A673 (cell line): ENCODE measurements at regions not wholly inside any gene's neighbourhood (a gene's known extent, or its start where the extent isn't known, plus 50 kb on each side); places are given as distances from the start of the nearest gene placed in this dataset.

Experiments used
- EZH2 ChIP-seq: fragments of 200-600 bp; sonication (generic); IDR thresholded peaks from 2 replicates; pipeline ENCODE4 v1.6.1; 2017; ENCODE audit warnings: borderline replicate concordance, low read depth, mild to moderate bottlenecking, mixed read lengths, antibody characterized with exemption, low read length; ENCODE audit not compliant: poor library complexity, severe bottlenecking
- TF ChIP-seq, protein P1 (sequence below): fragments of 300-800, 200-600 bp; sonication (generic); conservative IDR thresholded peaks from 2 replicates; pipeline ENCODE4 v1.5.1; 2017; ENCODE audit warnings: low read depth, mild to moderate bottlenecking, antibody characterized with exemption, low read length, moderate library complexity, mixed read lengths

DNA sequence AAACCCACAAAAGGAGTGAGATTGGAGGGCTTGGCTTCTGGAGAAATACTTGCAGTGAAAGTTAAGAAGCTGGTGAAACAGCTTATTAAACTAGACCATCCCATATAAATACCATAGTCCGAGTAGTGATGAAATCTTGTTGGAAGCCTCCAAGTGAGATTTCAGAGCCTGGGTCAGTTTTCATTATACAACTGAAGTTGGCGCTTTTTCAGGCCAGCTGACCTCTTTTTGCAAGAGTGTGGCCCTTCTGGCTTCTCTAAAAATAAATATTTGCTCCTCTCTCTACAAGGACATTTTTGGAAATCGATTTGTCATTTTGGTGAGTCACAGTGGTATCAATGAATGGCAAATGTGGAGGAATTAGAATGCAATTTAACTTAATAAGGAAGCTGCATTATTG lies 51.2 kb upstream of the THRB start:
- no peak for TF ChIP-seq EZH2
- TF ChIP-seq, protein P1, sequence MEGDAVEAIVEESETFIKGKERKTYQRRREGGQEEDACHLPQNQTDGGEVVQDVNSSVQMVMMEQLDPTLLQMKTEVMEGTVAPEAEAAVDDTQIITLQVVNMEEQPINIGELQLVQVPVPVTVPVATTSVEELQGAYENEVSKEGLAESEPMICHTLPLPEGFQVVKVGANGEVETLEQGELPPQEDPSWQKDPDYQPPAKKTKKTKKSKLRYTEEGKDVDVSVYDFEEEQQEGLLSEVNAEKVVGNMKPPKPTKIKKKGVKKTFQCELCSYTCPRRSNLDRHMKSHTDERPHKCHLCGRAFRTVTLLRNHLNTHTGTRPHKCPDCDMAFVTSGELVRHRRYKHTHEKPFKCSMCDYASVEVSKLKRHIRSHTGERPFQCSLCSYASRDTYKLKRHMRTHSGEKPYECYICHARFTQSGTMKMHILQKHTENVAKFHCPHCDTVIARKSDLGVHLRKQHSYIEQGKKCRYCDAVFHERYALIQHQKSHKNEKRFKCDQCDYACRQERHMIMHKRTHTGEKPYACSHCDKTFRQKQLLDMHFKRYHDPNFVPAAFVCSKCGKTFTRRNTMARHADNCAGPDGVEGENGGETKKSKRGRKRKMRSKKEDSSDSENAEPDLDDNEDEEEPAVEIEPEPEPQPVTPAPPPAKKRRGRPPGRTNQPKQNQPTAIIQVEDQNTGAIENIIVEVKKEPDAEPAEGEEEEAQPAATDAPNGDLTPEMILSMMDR = no peak
